WTC11 (cell line): ENCODE measurements at regions not wholly inside any gene's neighbourhood (a gene's known extent, or its start where the extent isn't known, plus 50 kb on each side); places are given as distances from the start of the nearest gene placed in this dataset.

ENCODE experiments used
- ATAC-seq: fragments of 200-7000 bp; cut with Tn5 transposase; 2 replicates; pipeline ENCODE4 v1.10.0; 2021; ENCODE audit warnings: mild to moderate bottlenecking, moderate library complexity
- CTCF ChIA-PET: fragments of 300-600 bp; sonication (Branson Sonifier 250); formaldehyde crosslinking; loops from one replicate; lab custom pipeline; 2021; ENCODE audit warnings: antibody characterized with exemption; lab: Charles Lee
- POLR2A ChIA-PET: fragments of 350-600 bp; sonication (Branson Sonifier 250); formaldehyde crosslinking; loops from one replicate; lab custom pipeline; 2021; ENCODE audit warnings: antibody characterized with exemption; lab: Charles Lee
- DNase-seq: peaks from one replicate; pipeline ENCODE4 v3.0.0; 2021; ENCODE audit warnings: low spot score
- H3K27ac Mint-ChIP-seq: 2 replicates; pipeline ENCODE4 v1.8.0; 2021; ENCODE audit warnings: mixed read lengths
- H3K27me3 Mint-ChIP-seq: 2 replicates; pipeline ENCODE4 v1.8.0; 2021; ENCODE audit warnings: low read depth, mild to moderate bottlenecking, moderate library complexity, mixed read lengths
- H3K36me3 Mint-ChIP-seq: 2 replicates; pipeline ENCODE4 v1.8.0; 2021; ENCODE audit warnings: mixed read lengths
- H3K4me1 Mint-ChIP-seq: 2 replicates; pipeline ENCODE4 v1.8.0; 2022; ENCODE audit warnings: mixed read lengths
- H3K4me3 Mint-ChIP-seq: 2 replicates; pipeline ENCODE4 v1.8.0; 2021; ENCODE audit warnings: mild to moderate bottlenecking, moderate library complexity, mixed read lengths
- H3K9me3 Mint-ChIP-seq: 2 replicates; pipeline ENCODE4 v1.8.0; 2021; ENCODE audit warnings: mixed read lengths
- AR ChIP-seq: fragments of 250-450 bp; sonication (Bioruptor Pico); IDR thresholded peaks from 2 replicates; pipeline ENCODE4 v1.9.0; 2021; ENCODE audit warnings: mild to moderate bottlenecking
- ATF1 ChIP-seq: sonication (generic); formaldehyde crosslinking; IDR thresholded peaks from 2 replicates; pipeline ENCODE4 v1.8.1; 2023; ENCODE audit warnings: mild to moderate bottlenecking, moderate library complexity, missing genetic modification reagents
- ATF6 ChIP-seq: sonication (generic); formaldehyde crosslinking; IDR thresholded peaks from 2 replicates; pipeline ENCODE4 v1.8.1; 2023; ENCODE audit warnings: mild to moderate bottlenecking, missing genetic modification reagents
- CREB1 ChIP-seq: sonication (generic); formaldehyde crosslinking; IDR thresholded peaks from 2 replicates; pipeline ENCODE4 v1.8.0; 2023; ENCODE audit warnings: mild to moderate bottlenecking, missing genetic modification reagents
- EMX1 ChIP-seq: fragments of 250-450 bp; sonication (Bioruptor Pico); IDR thresholded peaks from 2 replicates; pipeline ENCODE4 v1.8.0; 2021; ENCODE audit warnings: mild to moderate bottlenecking
- ERG ChIP-seq: fragments of 250-450 bp; sonication (Bioruptor Pico); IDR thresholded peaks from 2 replicates; pipeline ENCODE4 v1.8.0; 2021; ENCODE audit warnings: mild to moderate bottlenecking
- ETV6 ChIP-seq: sonication (generic); formaldehyde crosslinking; IDR thresholded peaks from 2 replicates; pipeline ENCODE4 v1.8.1; 2022; ENCODE audit warnings: mild to moderate bottlenecking, missing genetic modification reagents
- FOXJ3 ChIP-seq: sonication (generic); formaldehyde crosslinking; IDR thresholded peaks from 2 replicates; pipeline ENCODE4 v1.9.0; 2021; ENCODE audit warnings: missing genetic modification reagents, mild to moderate bottlenecking, borderline replicate concordance
- FOXP1 ChIP-seq: sonication (generic); formaldehyde crosslinking; IDR thresholded peaks from 2 replicates; pipeline ENCODE4 v1.8.0; 2022; ENCODE audit warnings: missing genetic modification reagents, mild to moderate bottlenecking, moderate library complexity, borderline replicate concordance
- GABPB1 ChIP-seq: sonication (generic); formaldehyde crosslinking; IDR thresholded peaks from 2 replicates; pipeline ENCODE4 v1.8.1; 2023; ENCODE audit warnings: mild to moderate bottlenecking, missing genetic modification reagents
- GRHL2 ChIP-seq: fragments of 250-450 bp; sonication (Bioruptor Pico); IDR thresholded peaks from 2 replicates; pipeline ENCODE4 v1.8.0; 2022; ENCODE audit warnings: mild to moderate bottlenecking, moderate library complexity; ENCODE audit not compliant: insufficient replicate concordance, severe bottlenecking
- GTF2I ChIP-seq: fragments of 250-450 bp; sonication (Bioruptor Pico); conservative IDR thresholded peaks from 2 replicates; pipeline ENCODE4 v1.4.0; 2021; ENCODE audit warnings: mild to moderate bottlenecking
- NR1H2 ChIP-seq: sonication (generic); formaldehyde crosslinking; IDR thresholded peaks from 2 replicates; pipeline ENCODE4 v1.9.0; 2021; ENCODE audit warnings: mild to moderate bottlenecking, moderate library complexity, missing genetic modification reagents
- NR3C1 ChIP-seq: sonication (generic); formaldehyde crosslinking; conservative IDR thresholded peaks from 2 replicates; pipeline ENCODE4 v1.8.1; 2023; ENCODE audit warnings: low read depth, mild to moderate bottlenecking, missing genetic modification reagents
- SMAD3 ChIP-seq: sonication (generic); formaldehyde crosslinking; IDR thresholded peaks from 2 replicates; pipeline ENCODE4 v1.8.0; 2022; ENCODE audit warnings: missing genetic modification reagents, mild to moderate bottlenecking, borderline replicate concordance
- SMAD4 ChIP-seq: sonication (generic); formaldehyde crosslinking; IDR thresholded peaks from 2 replicates; pipeline ENCODE4 v1.8.0; 2022; ENCODE audit warnings: mild to moderate bottlenecking, missing genetic modification reagents
- SOX15 ChIP-seq: fragments of 250-450 bp; sonication (Bioruptor Pico); IDR thresholded peaks from 2 replicates; pipeline ENCODE4 v1.9.0; 2021; ENCODE audit warnings: mild to moderate bottlenecking
- STAT6 ChIP-seq: sonication (generic); formaldehyde crosslinking; conservative IDR thresholded peaks from 2 replicates; pipeline ENCODE4 v1.8.1; 2023; ENCODE audit warnings: mild to moderate bottlenecking, low read depth, missing genetic modification reagents, moderate library complexity
- USF2 ChIP-seq: sonication (generic); formaldehyde crosslinking; IDR thresholded peaks from 2 replicates; pipeline ENCODE4 v1.8.1; 2023; ENCODE audit warnings: mild to moderate bottlenecking, missing genetic modification reagents, moderate library complexity
- ZMAT4 ChIP-seq: fragments of 250-450 bp; sonication (Bioruptor Pico); IDR thresholded peaks from 2 replicates; pipeline ENCODE4 v1.9.0; 2021; ENCODE audit warnings: mild to moderate bottlenecking
- ZNF416 ChIP-seq: fragments of 250-450 bp; sonication (Bioruptor Pico); IDR thresholded peaks from 2 replicates; pipeline ENCODE4 v1.9.0; 2021; ENCODE audit warnings: mild to moderate bottlenecking, inconsistent platforms

- TF ChIP-seq STAT6 (CRISPR knock-in tag) (no peak), SOX15 (CRISPR knock-in tag) (no peak), NR3C1 (CRISPR knock-in tag) (no peak), SMAD4 (CRISPR knock-in tag) (no peak), GTF2I (CRISPR knock-in tag) (no peak), USF2 (no peak)
Measured at GRCh38 chr1:65717815-65718454, 74.8 kb upstream of the PDE4B start (continued).

- Mint-ChIP-seq H3K4me1 (peaks cover 5% of the 10 kb centered on the region; the same call in 1 of the 2 replicates), H3K27me3 (no peaks in the 10 kb centered on the region; the same call in 1 of the 2 replicates), H3K36me3 (no peaks in the 10 kb centered on the region), H3K4me3 (no peak overlapping the region), H3K27ac (no peak overlapping the region), H3K9me3 (no peaks in the 10 kb centered on the region)
- CTCF ChIA-PET = no interaction called here
- no peak for DNase-seq
- ATAC-seq = no peak
- no peak for TF ChIP-seq SMAD3
- TF ChIP-seq FOXP1 (CRISPR knock-in tag) = no peak
- no peak for TF ChIP-seq SOX15 (CRISPR knock-in tag)
- TF ChIP-seq FOXJ3 (CRISPR knock-in tag) = no peak
- TF ChIP-seq EMX1 (CRISPR knock-in tag) = no peak
- TF ChIP-seq NR1H2 (CRISPR knock-in tag) = no peak
- TF ChIP-seq GRHL2 (CRISPR knock-in tag) = no peak
- no peak for TF ChIP-seq ATF1 (CRISPR knock-in tag)
- no peak for TF ChIP-seq CREB1
- no peak for TF ChIP-seq ZNF416 (CRISPR knock-in tag)
- POLR2A ChIA-PET = no interaction called here
Measured at GRCh38 chr1:65719391-65719790, 73.3 kb upstream of the PDE4B start.

- Mint-ChIP-seq H3K27ac (no peak overlapping the region), H3K27me3 (no peaks in the 10 kb centered on the region; the same call in 1 of the 2 replicates), H3K4me3 (no peak overlapping the region), H3K9me3 (peaks cover 6% of the 10 kb centered on the region), H3K36me3 (no peaks in the 10 kb centered on the region)
- POLR2A ChIA-PET = no interaction called here
- no peak for ATAC-seq
- TF ChIP-seq USF2 (no peak), AR (no peak), ZNF416 (CRISPR knock-in tag) (no peak), ZMAT4 (CRISPR knock-in tag) (no peak), SMAD3 (no peak), ATF6 (CRISPR knock-in tag) (no peak), GABPB1 (CRISPR knock-in tag) (no peak), ERG (CRISPR knock-in tag) (no peak), ETV6 (CRISPR knock-in tag) (no peak)
- TF ChIP-seq, all 79 proteins: peak for 0
- CTCF ChIA-PET = interaction anchor here (0.6 kb wide), 1 partner anchor 147 kb away, joined by 3 read pairs; no protein-coding TSS in a partner anchor
- H3K4me1 Mint-ChIP-seq = peaks cover 5% of the 10 kb centered on the region; the same call in 1 of the 2 replicates
- no peak for DNase-seq
Measured at GRCh38 chr1:65722461-65722860, 70.2 kb upstream of the PDE4B start.
